ENCODE measurements at regions not wholly inside any gene's neighbourhood (a gene's known extent, or its start where the extent isn't known, plus 50 kb on each side); places are given as distances from the start of the nearest gene placed in this dataset.

DNA sequence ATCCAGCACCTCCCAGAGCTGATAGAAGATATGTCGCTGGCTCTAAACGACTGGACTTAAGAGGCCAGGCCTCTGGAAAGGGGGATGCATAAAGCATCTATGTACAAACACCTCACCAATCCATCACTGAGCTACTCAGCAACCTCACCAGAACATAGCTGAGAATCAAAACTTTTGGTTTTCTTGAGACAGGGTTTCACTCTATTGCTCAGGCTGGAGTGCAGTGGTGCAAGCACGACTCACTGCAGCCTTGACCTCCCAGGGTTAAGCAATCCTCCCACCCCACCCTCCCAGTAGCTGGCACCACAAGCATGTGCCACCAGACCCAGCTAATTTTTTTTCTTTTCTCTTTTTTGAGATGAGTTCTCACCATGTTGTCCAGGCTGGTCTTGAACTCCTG lies 62.9 kb upstream of the MSH6 start:
- no peak overlapping the region for H3K18ac ChIP-seq (ENCODE audit: extremely low read depth, low read length)
- H4K5ac ChIP-seq (ENCODE audit: insufficient read length, low read depth, low read length) = no peak overlapping the region
- no peak for DNase-seq (ENCODE audit: low read depth in 1 of 2, low spot score in 2 of 2)
- no peak overlapping the region for H2BK12ac ChIP-seq (ENCODE audit: low read depth, low read length)
- CTCF ChIA-PET (ENCODE audit: partially characterized antibody) = interaction anchor here (0.6 to 5.8 kb wide), 6 partner anchors 13 to 283 kb away, joined by 3 to 30 read pairs (median 4); no protein-coding TSS in a partner anchor
- no peaks in the 10 kb centered on the region for H4K20me1 ChIP-seq (replicated peaks in 1 of 2; ENCODE audit: control insufficient read depth in 1 of 2, insufficient read depth in 2 of 2, low read length in 2 of 2)
- no peak overlapping the region for H3K27ac ChIP-seq (ENCODE audit: low read depth, low read length)
- TF ChIP-seq RFX5 (IDR thresholded peaks at IDR 0.05; ENCODE audit: borderline replicate concordance, low read depth, low read length) = no peak
- H3K36me3 ChIP-seq (ENCODE audit: control insufficient read depth in 2 of 4, insufficient read depth in 4 of 4, low read length in 3 of 4) = no peaks in the 10 kb centered on the region
- H4K8ac ChIP-seq (ENCODE audit: extremely low read depth, insufficient read depth, low read length) = no peak overlapping the region; the same call in 1 of the 2 replicates
- H3K4me2 ChIP-seq (ENCODE audit: insufficient read depth in 1 of 2, low read depth in 2 of 2, low read length in 2 of 2) = no peak overlapping the region
- no peak for FAIRE-seq
- H2BK5ac ChIP-seq (ENCODE audit: low read depth, low read length) = no peak overlapping the region
- no peak overlapping the region for H2BK120ac ChIP-seq (replicated peaks; ENCODE audit: low read depth, low read length)
- H3K9me3 ChIP-seq (ENCODE audit: insufficient read depth in 2 of 2, low read depth in 1 of 2, low read length in 1 of 2) = no peaks in the 10 kb centered on the region
- H3K4ac ChIP-seq (replicated peaks; ENCODE audit: insufficient read length, low read depth, low read length) = no peak overlapping the region
- WGBS, 2 experiments (ENCODE audit: extremely low coverage in 1 of 2, insufficient coverage in 1 of 2, insufficient read length in 1 of 2, insufficient replicate concordance in 2 of 2, low coverage in 1 of 2, low lambda C conversion rate in 2 of 2, missing lambda C conversion rate in 1 of 2) = 86% methylated on average over 2 of the region's 3 CpGs; no CpG with 5 or more reads in 1 of the 2 experiments
- POLR2A ChIA-PET (ENCODE audit: partially characterized antibody) = interaction anchor here (1.2 kb wide), 1 partner anchor 24 kb away, joined by 4 read pairs; no protein-coding TSS in a partner anchor
- H3K4me3 ChIP-seq (ENCODE audit: extremely low read depth in 1 of 4, insufficient read depth in 2 of 4, low read depth in 3 of 4, low read length in 4 of 4) = no peak overlapping the region
- no peak overlapping the region for H3K9ac ChIP-seq (replicated peaks in 1 of 4; ENCODE audit: extremely low read depth in 1 of 4, low read depth in 3 of 4, low read length in 3 of 4)
- no peak overlapping the region for H2AK5ac ChIP-seq (ENCODE audit: low read depth, low read length)
- H3K23me2 ChIP-seq (ENCODE audit: low read depth, low read length) = no peaks in the 10 kb centered on the region; the same call in 1 of the 2 replicates
- no peaks in the 10 kb centered on the region for H3K79me1 ChIP-seq (ENCODE audit: low read depth, low read length)
- no peak overlapping the region for H2BK20ac ChIP-seq (ENCODE audit: low read length)
- no peak overlapping the region for H4K91ac ChIP-seq (replicated peaks; ENCODE audit: insufficient read length, low read length)
- H3K27me3 ChIP-seq (replicated peaks in 1 of 4; ENCODE audit: control insufficient read depth in 3 of 4, extremely low read depth in 1 of 4, insufficient read depth in 3 of 4, low read length in 3 of 4) = no peaks in the 10 kb centered on the region
- H3K23ac ChIP-seq (ENCODE audit: insufficient read length) = no peak overlapping the region
- H3K56ac ChIP-seq (replicated peaks; ENCODE audit: insufficient read length, low read depth, low read length) = no peak overlapping the region
- H3K79me2 ChIP-seq (ENCODE audit: control insufficient read depth in 1 of 2, insufficient read depth in 2 of 2, low read length in 2 of 2) = no peaks in the 10 kb centered on the region
- no peak overlapping the region for H3K14ac ChIP-seq (ENCODE audit: insufficient read length)
- no peaks in the 10 kb centered on the region; a peak in 1 of 7 replicates for H3K4me1 ChIP-seq (replicated peaks in 1 of 4; ENCODE audit: control insufficient read depth in 3 of 4, insufficient read depth in 4 of 4, low read length in 3 of 4)
- no peak overlapping the region for H2BK15ac ChIP-seq (ENCODE audit: low read length)
- no peak overlapping the region for H2AFZ ChIP-seq (ENCODE audit: low read length)

Data from H1 (cell line).